Natural killer cell treated with Interleukin-12 subunit alpha and Interleukin-12 subunit beta and Interleukin-15 and Interleukin-18, amount 100 ng/mL, for 72 hours (primary cell): ENCODE measurements at regions not wholly inside any gene's neighbourhood (a gene's known extent, or its start where the extent isn't known, plus 50 kb on each side); places are given as distances from the start of the nearest gene placed in this dataset.
"Not testable (repeated sequence)": the region's sequence is repeated elsewhere in the genome, so short reads cannot be mapped to it uniquely, and the experiment has no call there.

Experiments used
- ATAC-seq, 2 donors: fragments of 150-1000 bp; cut with Tn5 transposase in 1 of 2; sonication (Bioruptor Pico), chemical (Tn5 transposase) in 1 of 2; 2 replicates each; pipeline ENCODE4 v1.10.0; 2021
- DNase-seq: peaks from one replicate; pipeline ENCODE4 v3.0.0; 2022; ENCODE audit warnings: low spot score
- H3K27ac Mint-ChIP-seq, 2 donors: 1 replicate in 1 of 2; 2 replicates in 1 of 2; pipeline ENCODE4 v1.8.0; 2022; ENCODE audit warnings: mixed read lengths in 2 of 2, mild to moderate bottlenecking in 1 of 2, moderate library complexity in 1 of 2
- H3K27me3 Mint-ChIP-seq, 2 donors: 1 replicate in 1 of 2; 2 replicates in 1 of 2; pipeline ENCODE4 v1.8.0; 2022; ENCODE audit warnings: mixed read lengths in 2 of 2
- H3K36me3 Mint-ChIP-seq: one replicate; pipeline ENCODE4 v1.8.0; 2022; ENCODE audit warnings: mixed read lengths
- H3K4me1 Mint-ChIP-seq, 2 donors: 1 replicate in 1 of 2; 2 replicates in 1 of 2; pipeline ENCODE4 v1.8.0; 2022; ENCODE audit warnings: low read depth in 2 of 2, mixed read lengths in 2 of 2, mild to moderate bottlenecking in 1 of 2
- H3K4me3 Mint-ChIP-seq: one replicate; pipeline ENCODE4 v1.8.0; 2022; ENCODE audit warnings: mixed read lengths
- H3K9me3 Mint-ChIP-seq: 2 replicates; pipeline ENCODE4 v1.8.0; 2022; ENCODE audit warnings: mixed read lengths

DNA sequence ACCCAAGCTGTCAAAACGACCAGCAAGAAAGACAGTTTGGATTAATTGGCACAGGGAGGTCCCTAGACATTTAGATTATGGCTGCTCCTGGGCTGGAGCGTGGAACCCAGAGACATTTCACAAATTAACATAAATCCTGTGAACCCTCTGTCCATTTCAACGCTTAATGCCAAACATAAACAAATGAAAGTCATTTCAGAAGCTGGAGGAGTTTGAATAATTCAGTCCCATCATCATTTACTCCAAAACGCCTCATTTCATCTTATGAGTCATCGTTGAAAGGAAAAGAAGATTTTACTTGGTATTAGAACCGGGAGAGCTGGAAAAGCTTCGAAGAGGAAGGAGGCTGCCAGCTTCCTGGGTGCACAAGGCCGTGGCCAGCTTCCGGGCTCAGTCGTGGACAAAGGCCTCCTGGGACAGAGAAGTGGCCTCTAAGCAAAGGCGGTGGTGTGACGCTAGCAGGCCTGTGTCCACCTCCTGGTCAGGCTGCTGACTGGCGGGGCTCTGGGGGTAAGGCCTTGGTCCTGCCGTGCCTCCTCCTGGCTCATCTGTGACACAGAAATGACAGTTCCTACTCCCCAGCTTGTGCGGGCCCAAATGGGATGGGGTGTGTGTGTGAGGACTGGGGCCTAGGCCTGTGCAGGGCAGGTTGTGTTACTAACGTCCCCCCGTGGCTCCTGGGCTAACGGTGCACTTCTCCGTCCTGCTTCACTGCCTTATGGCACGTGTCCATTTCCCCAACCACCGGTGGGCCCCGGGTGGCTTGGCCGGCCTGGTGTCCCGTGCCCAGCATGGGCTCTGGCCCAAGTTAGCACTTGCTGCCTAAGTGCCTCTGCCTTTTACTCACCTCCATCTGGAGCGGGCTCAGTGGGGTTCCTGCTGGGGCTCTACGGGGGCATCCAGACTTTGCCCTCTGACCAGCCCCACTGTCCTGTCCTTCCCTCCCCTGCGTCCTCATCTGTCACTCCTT is 71.6 kb downstream of the RRM2 start:
- Mint-ChIP-seq H3K27ac (no peak overlapping the region), H3K4me3 (no peak overlapping the region), H3K27me3 (no peaks in the 10 kb centered on the region), H3K4me1 (peaks cover 11 to 12% of the 10 kb centered on the region in 2 donors), H3K36me3 (peaks cover 8% of the 10 kb centered on the region), H3K9me3 (peaks cover 11% of the 10 kb centered on the region)
- no peak for DNase-seq
- no peak for ATAC-seq

DNA sequence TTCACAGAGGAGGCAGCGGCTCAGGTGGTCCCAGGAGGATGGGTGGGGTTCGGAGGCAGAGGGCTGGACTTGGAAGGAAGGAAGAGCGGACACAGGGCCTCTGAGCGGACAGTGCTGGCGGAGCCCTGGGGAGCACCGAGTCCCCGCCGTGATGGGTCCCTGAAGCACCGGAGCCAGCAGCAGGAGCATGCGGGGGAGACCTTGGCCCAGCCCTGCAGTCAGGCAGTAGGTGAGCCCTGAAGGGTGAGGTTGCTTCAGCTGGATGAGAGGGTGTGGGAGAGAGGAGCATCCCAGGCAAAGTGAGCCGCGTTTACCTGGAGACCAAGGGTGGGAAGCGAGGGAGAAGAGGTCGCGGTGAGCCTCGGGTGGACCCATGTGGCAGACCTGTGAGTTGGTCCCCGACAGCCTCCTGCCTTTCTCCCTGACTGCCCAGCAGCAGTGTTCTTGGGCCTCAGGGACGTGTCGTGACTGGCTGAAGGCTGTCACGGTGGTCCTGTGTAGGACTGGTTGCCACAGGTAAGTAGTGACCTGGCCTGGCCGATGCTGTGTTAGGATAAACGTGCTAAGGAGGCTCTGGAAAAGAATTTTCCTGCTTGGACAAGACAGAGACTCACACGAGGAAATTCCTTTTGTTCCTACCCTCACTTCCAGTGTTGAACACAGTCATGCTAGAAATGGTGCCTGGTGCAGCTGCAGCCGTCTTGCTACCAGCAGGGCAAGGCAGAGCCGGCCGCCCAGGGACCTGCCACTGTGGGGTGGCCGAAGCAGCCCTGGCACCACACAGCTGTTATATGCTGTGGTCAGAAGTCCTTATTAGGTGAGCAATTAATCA is 73.0 kb downstream of the RRM2 start:
- ATAC-seq (no peak), DNase-seq (no peak)
- H3K4me1 Mint-ChIP-seq, result peaks cover 1 to 2% of the 10 kb centered on the region in 2 donors
- peaks cover 3% of the 10 kb centered on the region for H3K9me3 Mint-ChIP-seq
- no peaks in the 10 kb centered on the region for H3K36me3 Mint-ChIP-seq
- no peaks in the 10 kb centered on the region for H3K27me3 Mint-ChIP-seq
- H3K4me3 Mint-ChIP-seq, result no peak overlapping the region
- peak overlapping the region in 1 of 2 donors; percentile 45 for H3K27ac Mint-ChIP-seq

DNA sequence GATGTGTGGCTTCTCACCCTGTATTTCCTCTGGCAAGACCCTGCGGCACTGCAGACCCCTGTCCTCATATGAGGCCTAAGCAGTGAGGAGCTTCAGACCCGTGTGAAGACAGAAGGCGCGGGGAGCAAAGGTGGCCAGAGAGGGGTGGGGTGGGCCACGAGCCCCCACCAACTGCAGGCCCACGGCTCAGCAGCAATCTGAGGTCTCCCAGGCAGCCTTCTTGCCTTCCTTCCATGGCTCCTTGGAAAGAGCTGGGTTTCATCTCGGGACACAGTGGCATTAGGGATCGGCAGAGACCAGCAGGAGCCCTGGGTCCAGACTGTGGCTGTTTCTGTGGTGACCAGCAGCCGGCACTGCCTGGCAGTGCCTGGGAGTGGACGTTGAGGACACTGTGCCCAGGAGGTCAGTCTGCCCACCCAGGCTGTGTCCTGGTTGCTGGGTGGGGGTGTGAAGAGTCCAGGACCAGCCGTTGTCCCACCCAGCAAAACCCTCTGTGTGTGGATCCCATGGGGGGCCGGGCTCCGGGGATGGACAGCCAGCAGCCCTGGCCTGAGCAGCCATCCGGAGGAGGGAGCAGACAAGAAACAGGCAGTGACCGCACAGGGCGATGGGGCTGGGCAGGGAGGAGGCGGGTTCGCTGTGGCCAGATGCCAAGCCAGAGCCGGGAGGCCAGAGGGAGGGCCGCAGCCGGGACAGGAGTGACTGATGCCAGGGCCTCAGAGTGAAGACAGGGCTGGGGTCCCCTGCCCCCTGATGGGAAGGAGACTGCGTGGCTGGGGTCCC is 73.8 kb downstream of the RRM2 start:
- peak; percentile 22 to 29 for ATAC-seq
- Mint-ChIP-seq H3K27ac (no peak overlapping the region), H3K4me1 (no peaks in the 10 kb centered on the region), H3K4me3 (no peak overlapping the region), H3K27me3 (no peaks in the 10 kb centered on the region), H3K36me3 (no peaks in the 10 kb centered on the region), H3K9me3 (no peaks in the 10 kb centered on the region)
- DNase-seq, result no peak

GRCh38 chr2:10196948-10197696 is 74.6 kb downstream of the RRM2 start:
- Mint-ChIP-seq H3K36me3 (no peaks in the 10 kb centered on the region), H3K9me3 (no peaks in the 10 kb centered on the region), H3K27ac (no peak overlapping the region), H3K27me3 (no peaks in the 10 kb centered on the region), H3K4me3 (no peak overlapping the region), H3K4me1 (no peaks in the 10 kb centered on the region)
- peak in 1 of 2 donors; percentile 24 for ATAC-seq
- DNase-seq, result no peak

DNA sequence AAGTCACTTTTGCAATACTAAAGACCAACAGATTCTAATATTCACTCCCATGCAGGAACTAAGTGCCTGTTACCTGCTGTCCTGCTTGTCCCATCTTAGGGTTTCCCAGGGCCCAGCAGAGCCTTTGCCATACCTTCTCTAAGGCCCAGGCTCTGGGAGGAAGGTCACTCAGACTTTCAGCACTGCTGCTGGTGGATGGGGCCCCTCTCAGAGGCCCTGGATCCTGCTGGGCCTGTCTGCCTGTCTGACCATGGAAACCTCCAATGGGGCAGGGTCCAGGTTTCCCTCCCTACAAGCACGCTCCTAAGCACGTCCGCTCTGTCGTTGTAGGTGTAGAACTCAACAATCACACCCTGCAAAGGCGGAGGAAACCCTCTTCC is 75.1 kb downstream of the RRM2 start:
- ATAC-seq, result no peak

DNA sequence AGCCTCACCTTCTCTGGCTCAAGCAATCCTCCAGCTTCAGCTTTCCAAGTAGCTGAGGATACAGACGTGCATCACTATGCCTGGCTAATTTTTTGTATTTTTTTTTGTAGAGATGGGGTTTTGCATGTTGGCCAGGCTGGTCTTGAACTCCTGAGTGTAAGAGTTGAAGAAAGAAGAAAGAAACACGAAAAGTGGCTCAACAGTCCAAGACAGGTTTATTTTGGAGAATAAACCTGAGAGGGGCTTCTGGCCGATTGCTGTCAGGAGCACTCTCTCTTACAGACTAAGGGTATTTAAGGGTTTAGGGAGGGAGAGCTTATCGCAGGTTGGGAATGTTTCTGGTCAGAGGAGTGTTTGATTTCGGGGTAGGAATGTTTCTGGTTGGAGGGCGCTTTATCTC is 75.9 kb downstream of the RRM2 start:
- not testable (repeated sequence) for H3K9me3 Mint-ChIP-seq, H3K27me3 Mint-ChIP-seq, H3K4me1 Mint-ChIP-seq, H3K4me3 Mint-ChIP-seq, DNase-seq, H3K36me3 Mint-ChIP-seq, H3K27ac Mint-ChIP-seq, ATAC-seq

More for the DNA sequence above, 75.1 kb downstream of the RRM2 start:
- no peaks in the 10 kb centered on the region for H3K9me3 Mint-ChIP-seq
- H3K36me3 Mint-ChIP-seq, result no peaks in the 10 kb centered on the region
- DNase-seq, result no peak
- H3K27me3 Mint-ChIP-seq, result no peaks in the 10 kb centered on the region
- H3K4me3 Mint-ChIP-seq, result no peak overlapping the region
- no peaks in the 10 kb centered on the region for H3K4me1 Mint-ChIP-seq
- no peak overlapping the region for H3K27ac Mint-ChIP-seq

GRCh38 chr2:10201201-10201600 is 78.7 kb downstream of the RRM2 start:
- H3K36me3 Mint-ChIP-seq, result no peaks in the 10 kb centered on the region
- no peaks in the 10 kb centered on the region for H3K9me3 Mint-ChIP-seq
- H3K27me3 Mint-ChIP-seq, result no peaks in the 10 kb centered on the region
- no peak for DNase-seq
- H3K4me1 Mint-ChIP-seq, result no peaks in the 10 kb centered on the region
- H3K27ac Mint-ChIP-seq, result no peak overlapping the region
- H3K4me3 Mint-ChIP-seq, result no peak overlapping the region
- ATAC-seq, result no peak

DNA sequence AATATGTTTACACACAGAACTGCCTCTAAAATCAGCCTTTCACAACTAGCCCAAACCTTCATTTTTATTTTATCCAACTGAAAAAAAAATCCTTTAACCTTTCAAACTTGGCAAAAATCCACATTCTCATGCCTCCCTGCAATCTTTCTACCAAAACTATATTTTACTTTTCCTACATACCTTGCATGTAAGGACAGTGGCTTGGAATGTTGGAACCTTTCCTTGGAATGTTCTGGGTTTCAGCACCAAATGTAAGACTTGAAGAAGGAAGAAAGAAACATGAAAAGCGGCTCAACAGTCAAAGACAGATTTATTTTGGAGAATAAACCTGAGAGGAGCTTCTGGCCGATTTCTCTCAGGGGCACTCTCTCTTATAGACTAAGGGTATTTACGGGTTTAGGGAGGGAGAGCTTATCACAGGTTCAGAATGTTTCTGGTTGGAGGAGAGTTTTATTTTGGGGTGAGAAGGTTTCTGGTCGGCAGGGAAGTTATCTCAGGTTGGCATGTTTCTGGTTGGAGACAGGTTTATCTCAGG is 79.7 kb downstream of the RRM2 start:
- Mint-ChIP-seq H3K9me3 (no peaks in the 10 kb centered on the region), H3K36me3 (no peaks in the 10 kb centered on the region), H3K27me3 (no peaks in the 10 kb centered on the region), H3K4me3 (no peak overlapping the region), H3K27ac (no peak overlapping the region), H3K4me1 (no peaks in the 10 kb centered on the region)
- DNase-seq (no peak), ATAC-seq (no peak)

- no peak for ATAC-seq
- Mint-ChIP-seq H3K27me3 (no peaks in the 10 kb centered on the region), H3K36me3 (no peaks in the 10 kb centered on the region), H3K27ac (no peak overlapping the region), H3K4me1 (no peaks in the 10 kb centered on the region), H3K9me3 (no peaks in the 10 kb centered on the region), H3K4me3 (no peak overlapping the region)
- DNase-seq, result no peak
These were observed 82.0 kb downstream of the RRM2 start for GRCh38 chr2:10204326-10205161.

- no peaks in the 10 kb centered on the region for H3K36me3 Mint-ChIP-seq
- H3K4me3 Mint-ChIP-seq, result no peak overlapping the region
- DNase-seq, result no peak
- no peak overlapping the region for H3K27ac Mint-ChIP-seq
- no peaks in the 10 kb centered on the region for H3K9me3 Mint-ChIP-seq
- H3K27me3 Mint-ChIP-seq, result no peaks in the 10 kb centered on the region
- ATAC-seq, result no peak
- no peaks in the 10 kb centered on the region for H3K4me1 Mint-ChIP-seq
These were observed 82.6 kb downstream of the RRM2 start for GRCh38 chr2:10205162-10205475.

GRCh38 chr2:10208736-10209135 is 86.2 kb downstream of the RRM2 start:
- H3K4me3 Mint-ChIP-seq, result no peak overlapping the region
- H3K9me3 Mint-ChIP-seq, result no peaks in the 10 kb centered on the region
- no peak overlapping the region for H3K27ac Mint-ChIP-seq
- H3K4me1 Mint-ChIP-seq, result no peaks in the 10 kb centered on the region
- H3K27me3 Mint-ChIP-seq, result no peaks in the 10 kb centered on the region
- ATAC-seq (no peak), DNase-seq (peak; percentile 35)
- H3K36me3 Mint-ChIP-seq, result no peaks in the 10 kb centered on the region

DNA sequence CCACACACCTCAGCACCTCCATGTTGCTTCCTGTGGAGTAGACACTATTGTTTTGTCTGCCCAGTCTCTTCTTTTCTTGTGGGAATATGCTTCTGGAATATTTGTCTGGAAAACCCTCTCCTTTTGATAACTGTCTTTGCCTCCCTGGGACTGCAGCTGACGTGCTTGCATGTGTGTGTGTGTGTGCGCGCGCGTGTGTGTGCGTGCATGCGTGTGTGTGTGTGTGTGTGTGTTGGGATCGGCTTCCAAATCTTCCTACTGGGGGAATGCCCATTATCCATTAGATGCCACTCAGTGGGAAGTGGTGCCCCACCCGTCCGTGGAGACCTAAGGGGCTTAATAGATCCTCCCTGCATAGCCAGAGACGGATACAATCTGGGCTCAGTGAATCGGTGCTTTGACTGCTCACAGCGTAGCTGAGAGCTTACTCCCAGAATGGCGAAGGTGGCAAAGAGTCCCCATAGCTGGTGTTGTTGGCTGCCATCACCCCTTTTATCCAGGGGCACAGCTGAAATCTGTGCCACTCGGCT is 86.9 kb downstream of the RRM2 start:
- ATAC-seq, result no peak
- Mint-ChIP-seq H3K4me1 (no peaks in the 10 kb centered on the region), H3K27me3 (no peaks in the 10 kb centered on the region), H3K36me3 (no peaks in the 10 kb centered on the region), H3K4me3 (no peak overlapping the region), H3K27ac (no peak overlapping the region), H3K9me3 (no peaks in the 10 kb centered on the region)
- no peak for DNase-seq
